IMR-90 (cell line): ENCODE measurements at regions not wholly inside any gene's neighbourhood (a gene's known extent, or its start where the extent isn't known, plus 50 kb on each side); places are given as distances from the start of the nearest gene placed in this dataset.

Experiments used
- ATAC-seq: fragments of 200-7000 bp; cut with Tn5 transposase; 2 replicates; pipeline ENCODE4 v1.9.1; 2020; ENCODE audit warnings: low read depth, mild to moderate bottlenecking, moderate library complexity
- BruUV-seq: library from RNA; stranded (reverse); fragments of 400-500 nt; replicated peaks from 2 replicates; lab custom pipeline; 2021; lab: Mats Ljungman, UMichigan
- CTCF ChIA-PET: fragments of 300-600 bp; formaldehyde crosslinking; extraction: SDS; loops from one replicate; lab custom pipeline; 2021; ENCODE audit warnings: antibody characterized with exemption; lab: Yijun Ruan, JAX
- POLR2A ChIA-PET: fragments of 300-600 bp; sonication (Branson Sonifier 250); formaldehyde crosslinking; loops from one replicate; lab custom pipeline; 2022; ENCODE audit warnings: antibody characterized with exemption; ENCODE audit not compliant: unreplicated experiment; lab: Charles Lee
- DNase-seq: peaks from one replicate; pipeline ENCODE4 v3.0.0; 2013
- H2AFZ ChIP-seq: replicated peaks from 2 replicates; pipeline ENCODE3; 2013; ENCODE audit warnings: low read length, mild to moderate bottlenecking; ENCODE audit not compliant: poor library complexity
- H2AK5ac ChIP-seq: 2 replicates; pipeline ENCODE4 v1.6.1; 2013; ENCODE audit warnings: low read depth, low read length, inconsistent platforms
- H2AK9ac ChIP-seq: replicated peaks from 2 replicates; pipeline ENCODE3; 2013; ENCODE audit warnings: mild to moderate bottlenecking, low read depth, low read length, moderate library complexity; ENCODE audit not compliant: poor library complexity
- H2BK120ac ChIP-seq: 2 replicates; pipeline ENCODE4 v1.6.1; 2013; ENCODE audit warnings: low read depth, low read length, inconsistent platforms
- H2BK15ac ChIP-seq: 3 replicates; pipeline ENCODE4 v1.6.1; 2013; ENCODE audit warnings: low read depth, low read length, inconsistent platforms
- H2BK20ac ChIP-seq: 2 replicates; pipeline ENCODE4 v1.6.1; 2013; ENCODE audit warnings: low read depth, mild to moderate bottlenecking, inconsistent platforms, low read length, moderate library complexity
- H2BK5ac ChIP-seq: 2 replicates; pipeline ENCODE4 v1.6.1; 2013; ENCODE audit warnings: mild to moderate bottlenecking, low read depth, low read length, inconsistent platforms; ENCODE audit not compliant: poor library complexity, severe bottlenecking
- H3K14ac ChIP-seq: replicated peaks from 2 replicates; pipeline ENCODE4 v1.6.1; 2013; ENCODE audit warnings: low read depth, low read length, inconsistent platforms
- H3K18ac ChIP-seq: 2 replicates; pipeline ENCODE4 v1.6.1; 2013; ENCODE audit warnings: low read depth, low read length, control low read depth
- H3K23ac ChIP-seq: 2 replicates; pipeline ENCODE4 v1.6.1; 2013; ENCODE audit warnings: low read depth, low read length, inconsistent platforms
- H3K27ac ChIP-seq: 2 replicates; pipeline ENCODE4 v1.5.1; 2013; ENCODE audit warnings: mild to moderate bottlenecking, control low read depth, low read length; ENCODE audit not compliant: insufficient read depth
- H3K27me3 ChIP-seq: 2 replicates; pipeline ENCODE4 v1.6.1; 2013; ENCODE audit warnings: low read length; ENCODE audit not compliant: control insufficient read depth, insufficient read depth
- H3K36me3 ChIP-seq: 2 replicates; pipeline ENCODE4 v1.6.1; 2013; ENCODE audit warnings: low read length, mixed read lengths; ENCODE audit not compliant: control insufficient read depth, insufficient read depth
- H3K4ac ChIP-seq: 2 replicates; pipeline ENCODE4 v1.6.1; 2013; ENCODE audit warnings: low read depth, low read length, inconsistent platforms
- H3K4me1 ChIP-seq: 2 replicates; pipeline ENCODE4 v1.6.1; 2013; ENCODE audit warnings: low read length, mixed read lengths; ENCODE audit not compliant: control insufficient read depth, insufficient read depth
- H3K4me2 ChIP-seq: 2 replicates; pipeline ENCODE4 v1.6.1; 2013; ENCODE audit warnings: low read depth, mild to moderate bottlenecking, control low read depth, low read length, moderate library complexity
- H3K4me3 ChIP-seq: 2 replicates; pipeline ENCODE4 v1.5.1; 2013; ENCODE audit warnings: low read depth, mild to moderate bottlenecking, control low read depth, low read length, moderate library complexity; ENCODE audit not compliant: insufficient read depth
- H3K56ac ChIP-seq: 2 replicates; pipeline ENCODE4 v1.6.1; 2013; ENCODE audit warnings: low read length, inconsistent platforms; ENCODE audit not compliant: insufficient read depth; ENCODE audit errors: extremely low read depth
- H3K79me1 ChIP-seq, 2 experiments: 2 replicates each; pipeline ENCODE4 v1.6.1; 2013; ENCODE audit warnings: low read length in 2 of 2, inconsistent platforms in 1 of 2, low read depth in 1 of 2
- H3K9ac ChIP-seq: 2 replicates; pipeline ENCODE4 v1.6.1; 2013; ENCODE audit warnings: low read depth, low read length, control low read depth
- H3K9me1 ChIP-seq: 2 replicates; pipeline ENCODE4 v1.6.1; 2013; ENCODE audit warnings: low read length, inconsistent platforms; ENCODE audit not compliant: insufficient read depth
- H3K9me3 ChIP-seq: 2 replicates; pipeline ENCODE4 v1.6.1; 2013; ENCODE audit warnings: low read length; ENCODE audit not compliant: control insufficient read depth, insufficient read depth
- H4K20me1 ChIP-seq: 2 replicates; pipeline ENCODE4 v1.6.1; 2013; ENCODE audit warnings: low read length, inconsistent platforms; ENCODE audit not compliant: insufficient read depth
- H4K5ac ChIP-seq: 2 replicates; pipeline ENCODE4 v1.6.1; 2013; ENCODE audit warnings: mild to moderate bottlenecking, low read depth, low read length, control low read depth
- H4K8ac ChIP-seq, 2 experiments: 2 replicates each; pipeline ENCODE4 v1.6.1; 2013; ENCODE audit warnings: low read depth in 2 of 2, low read length in 2 of 2, control low read depth in 1 of 2, inconsistent platforms in 1 of 2
- H4K91ac ChIP-seq: 2 replicates; pipeline ENCODE4 v1.6.1; 2013; ENCODE audit warnings: low read depth, low read length, inconsistent platforms; ENCODE audit not compliant: insufficient read depth
- CEBPB ChIP-seq: IDR thresholded peaks from 2 replicates; pipeline ENCODE4 v1.6.1; 2012; ENCODE audit warnings: low read depth, low read length, improper control_type of control experiment
- CHD1 ChIP-seq: IDR thresholded peaks from 2 replicates; pipeline ENCODE4 v1.6.1; 2012; ENCODE audit warnings: low read depth, low read length, improper control_type of control experiment
- FOS ChIP-seq: fragments of 150-350 bp; IDR thresholded peaks from 2 replicates; pipeline ENCODE4 v1.6.1; 2016; ENCODE audit warnings: low read depth, low read length
- MAFK ChIP-seq: IDR thresholded peaks from 2 replicates; pipeline ENCODE4 v1.6.1; 2012; ENCODE audit warnings: low read depth, low read length, improper control_type of control experiment
- MAZ ChIP-seq: IDR thresholded peaks from 2 replicates; pipeline ENCODE4 v1.6.1; 2012; ENCODE audit warnings: low read depth, mild to moderate bottlenecking, low read length, improper control_type of control experiment, moderate library complexity, borderline replicate concordance
- MXI1 ChIP-seq: IDR thresholded peaks from 2 replicates; pipeline ENCODE4 v1.6.1; 2012; ENCODE audit warnings: low read depth, mild to moderate bottlenecking, low read length, moderate library complexity, borderline replicate concordance
- NFE2L2 ChIP-seq: fragments of 150-350 bp; IDR thresholded peaks from 2 replicates; pipeline ENCODE4 v1.6.1; 2016; ENCODE audit warnings: low read depth, mild to moderate bottlenecking, low read length
- POLR2A ChIP-seq: IDR thresholded peaks from 2 replicates; pipeline ENCODE4 v1.6.1; 2012; ENCODE audit warnings: mild to moderate bottlenecking, low read depth, low read length
- RAD21 ChIP-seq: IDR thresholded peaks from 2 replicates; pipeline ENCODE4 v1.6.1; 2012; ENCODE audit warnings: low read length, improper control_type of control experiment
- RFX5 ChIP-seq: IDR thresholded peaks from 2 replicates; pipeline ENCODE4 v1.8.0; 2012; ENCODE audit warnings: low read depth, mild to moderate bottlenecking, low read length, moderate library complexity
- SMC3 ChIP-seq: fragments of 150-350 bp; IDR thresholded peaks from 2 replicates; pipeline ENCODE4 v1.6.1; 2016; ENCODE audit warnings: low read depth, mild to moderate bottlenecking, antibody characterized with exemption, low read length, moderate library complexity
- WGBS, 2 experiments: methylation state at CpG; one replicate each; pipeline versions ENCODE4 v1.1.5 to v1.1.7; 2013; ENCODE audit warnings: missing lambda C conversion rate in 2 of 2; ENCODE audit not compliant: insufficient read length in 1 of 2; ENCODE audit errors: extremely low coverage in 2 of 2; 5-methylcytosine and 5-hydroxymethylcytosine counted together
- dilution Hi-C: fragments of 300-500 bp; cut with HindIII; formaldehyde crosslinking; loops from one replicate; pipeline ENCODE4 v1.14.3; 2018; ENCODE audit warnings: low sequenced_read_pairs; ENCODE audit not compliant: unreplicated experiment
- in situ Hi-C: fragments of 300-500 bp; cut with MboI; formaldehyde crosslinking; loops from 3 replicates; pipeline ENCODE4 v1.14.3; 2019; ENCODE audit warnings: low sequenced_read_pairs, inconsistent platforms, mixed read lengths
- intact Hi-C: fragments of 100-400 bp; cut with micrococcal nuclease; formaldehyde crosslinking; loops from 2 replicates; pipeline ENCODE4 v1.10.0; 2022
- TF ChIP-seq, protein P1 (sequence below): conservative IDR thresholded peaks from 2 replicates; pipeline ENCODE4 v1.5.1; 2012; ENCODE audit warnings: mild to moderate bottlenecking, low read depth, low read length, improper control_type of control experiment
- TF ChIP-seq, protein P2 (sequence below): fragments of 150-350 bp; IDR thresholded peaks from 2 replicates; pipeline ENCODE4 v1.6.1; 2017; ENCODE audit warnings: mild to moderate bottlenecking, antibody characterized with exemption, low read length, low read depth

DNA sequence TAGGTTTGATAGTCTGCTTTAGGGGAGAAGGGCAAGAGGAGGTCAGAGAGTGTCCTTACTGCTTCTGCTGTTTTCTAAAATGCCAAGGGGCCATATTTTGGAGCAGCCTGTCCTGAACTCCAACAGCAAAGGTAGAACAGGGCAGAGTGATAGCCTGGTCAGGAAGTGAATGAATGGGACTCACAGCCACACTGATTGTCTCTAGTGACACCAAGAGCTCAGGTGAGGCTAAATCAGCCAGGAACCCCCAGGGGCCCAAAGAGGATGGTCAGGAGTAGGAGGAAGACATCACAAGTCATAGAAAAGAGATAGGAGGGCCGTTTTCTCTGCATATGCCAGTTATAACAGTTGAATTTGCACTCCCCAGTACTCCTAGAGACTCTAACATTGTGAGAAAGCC, 97.4 kb upstream of the DUSP10 start:
- dilution Hi-C loops = no loop called here
- H2BK15ac ChIP-seq = peak overlapping the region; percentile 27; the same call in 1 of the 3 replicates
- no TSS peak for BruUV-seq
- CTCF ChIA-PET = no interaction called here
- H4K91ac ChIP-seq = no peak overlapping the region
- in situ Hi-C loops = no loop called here
- no peaks in the 10 kb centered on the region for H3K9me3 ChIP-seq
- H3K56ac ChIP-seq = no peak overlapping the region
- H3K4me1 ChIP-seq = peaks cover 10% of the 10 kb centered on the region
- H2BK120ac ChIP-seq = no peak overlapping the region
- no CpG with 5 or more reads among the region's 1 CpG for WGBS, 2 experiments
- H4K20me1 ChIP-seq = no peaks in the 10 kb centered on the region
- DNase-seq (no peak), ATAC-seq (no peak)
- no peak overlapping the region for H2AFZ ChIP-seq
- no peak overlapping the region for H2BK5ac ChIP-seq
- peak overlapping the region; percentile 37 for H2AK5ac ChIP-seq
- no peak overlapping the region for H3K23ac ChIP-seq
- POLR2A ChIA-PET = no interaction called here
- no peak overlapping the region for H4K8ac ChIP-seq
- peak overlapping the region; percentile 4; the same call in 1 of the 2 replicates for H3K18ac ChIP-seq
- no peak overlapping the region for H4K5ac ChIP-seq
- H3K9ac ChIP-seq = no peak overlapping the region
- no peak overlapping the region for H3K27ac ChIP-seq
- H3K36me3 ChIP-seq = no peaks in the 10 kb centered on the region
- peak overlapping the region; percentile 41; the same call in 1 of the 2 replicates for H2BK20ac ChIP-seq
- H3K4me3 ChIP-seq = no peak overlapping the region
- no peak overlapping the region for H3K4me2 ChIP-seq
- no peak overlapping the region for H2AK9ac ChIP-seq
- intact Hi-C loops = no loop called here
- peaks cover 5% of the 10 kb centered on the region; the same call in 1 of the 2 replicates for H3K9me1 ChIP-seq
- no peaks in the 10 kb centered on the region for H3K79me1 ChIP-seq
- no peak overlapping the region for H3K14ac ChIP-seq
- TF ChIP-seq MAFK (no peak), POLR2A (no peak), CHD1 (no peak), RFX5 (no peak), FOS (no peak), NFE2L2 (no peak), RAD21 (no peak), CEBPB (no peak), MAZ (no peak), MXI1 (no peak), SMC3 (no peak)
- TF ChIP-seq, protein P1, sequence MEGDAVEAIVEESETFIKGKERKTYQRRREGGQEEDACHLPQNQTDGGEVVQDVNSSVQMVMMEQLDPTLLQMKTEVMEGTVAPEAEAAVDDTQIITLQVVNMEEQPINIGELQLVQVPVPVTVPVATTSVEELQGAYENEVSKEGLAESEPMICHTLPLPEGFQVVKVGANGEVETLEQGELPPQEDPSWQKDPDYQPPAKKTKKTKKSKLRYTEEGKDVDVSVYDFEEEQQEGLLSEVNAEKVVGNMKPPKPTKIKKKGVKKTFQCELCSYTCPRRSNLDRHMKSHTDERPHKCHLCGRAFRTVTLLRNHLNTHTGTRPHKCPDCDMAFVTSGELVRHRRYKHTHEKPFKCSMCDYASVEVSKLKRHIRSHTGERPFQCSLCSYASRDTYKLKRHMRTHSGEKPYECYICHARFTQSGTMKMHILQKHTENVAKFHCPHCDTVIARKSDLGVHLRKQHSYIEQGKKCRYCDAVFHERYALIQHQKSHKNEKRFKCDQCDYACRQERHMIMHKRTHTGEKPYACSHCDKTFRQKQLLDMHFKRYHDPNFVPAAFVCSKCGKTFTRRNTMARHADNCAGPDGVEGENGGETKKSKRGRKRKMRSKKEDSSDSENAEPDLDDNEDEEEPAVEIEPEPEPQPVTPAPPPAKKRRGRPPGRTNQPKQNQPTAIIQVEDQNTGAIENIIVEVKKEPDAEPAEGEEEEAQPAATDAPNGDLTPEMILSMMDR = no peak
- TF ChIP-seq, protein P2, sequence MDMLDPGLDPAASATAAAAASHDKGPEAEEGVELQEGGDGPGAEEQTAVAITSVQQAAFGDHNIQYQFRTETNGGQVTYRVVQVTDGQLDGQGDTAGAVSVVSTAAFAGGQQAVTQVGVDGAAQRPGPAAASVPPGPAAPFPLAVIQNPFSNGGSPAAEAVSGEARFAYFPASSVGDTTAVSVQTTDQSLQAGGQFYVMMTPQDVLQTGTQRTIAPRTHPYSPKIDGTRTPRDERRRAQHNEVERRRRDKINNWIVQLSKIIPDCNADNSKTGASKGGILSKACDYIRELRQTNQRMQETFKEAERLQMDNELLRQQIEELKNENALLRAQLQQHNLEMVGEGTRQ = no peak
- no peaks in the 10 kb centered on the region for H3K27me3 ChIP-seq
- H3K4ac ChIP-seq = peak overlapping the region; percentile 22; the same call in 1 of the 2 replicates
